GM23338 (cell line): ENCODE measurements at regions not wholly inside any gene's neighbourhood (a gene's known extent, or its start where the extent isn't known, plus 50 kb on each side); places are given as distances from the start of the nearest gene placed in this dataset.

Source experiments
- ATAC-seq: fragments of 200-7000 bp; cut with Tn5 transposase; 3 replicates; pipeline ENCODE4 v1.9.1; 2020
- DNase-seq: peaks from one replicate; pipeline ENCODE4 v3.0.0-alpha.2; 2015; ENCODE audit warnings: low spot score
- H2AFZ ChIP-seq: fragments of 200-600 bp; sonication (generic); 2 replicates; pipeline ENCODE4 v1.8.0; 2016; ENCODE audit warnings: antibody characterized with exemption, mild to moderate bottlenecking, moderate library complexity
- H3F3A ChIP-seq: fragments of 200-600 bp; sonication (generic); replicated peaks from 2 replicates; pipeline ENCODE4 v1.8.0; 2017; ENCODE audit warnings: antibody characterized with exemption, mixed run types, low read depth
- H3K27ac ChIP-seq: fragments of 200-600 bp; sonication (generic); 2 replicates; pipeline ENCODE4 v1.6.1; 2016; ENCODE audit warnings: low read depth
- H3K27me3 ChIP-seq: fragments of 200-600 bp; sonication (generic); 2 replicates; pipeline ENCODE4 v1.8.0; 2016; ENCODE audit warnings: mild to moderate bottlenecking, mixed run types, moderate library complexity; ENCODE audit not compliant: insufficient read depth
- H3K36me3 ChIP-seq: fragments of 200-600 bp; sonication (generic); 2 replicates; pipeline ENCODE4 v1.8.0; 2016; ENCODE audit warnings: mild to moderate bottlenecking; ENCODE audit not compliant: insufficient read depth
- H3K4me1 ChIP-seq: fragments of 200-600 bp; sonication (generic); 2 replicates; pipeline ENCODE4 v1.8.0; 2016; ENCODE audit warnings: mild to moderate bottlenecking, moderate library complexity; ENCODE audit not compliant: insufficient read depth
- H3K4me2 ChIP-seq: fragments of 200-600 bp; sonication (generic); 2 replicates; pipeline ENCODE4 v1.7.1; 2017; ENCODE audit warnings: mixed run types
- H3K4me3 ChIP-seq: fragments of 200-600 bp; sonication (generic); 2 replicates; pipeline ENCODE4 v1.6.1; 2016; ENCODE audit warnings: mixed run types
- H3K79me2 ChIP-seq: fragments of 200-600 bp; sonication (generic); replicated peaks from 2 replicates; pipeline ENCODE4 v1.8.0; 2017; ENCODE audit warnings: mild to moderate bottlenecking; ENCODE audit not compliant: insufficient read depth
- H3K9me2 ChIP-seq: fragments of 200-600 bp; sonication (generic); 2 replicates; pipeline ENCODE4 v1.8.0; 2017; ENCODE audit not compliant: insufficient read depth
- H4K20me1 ChIP-seq: fragments of 200-600 bp; sonication (generic); replicated peaks from 2 replicates; pipeline ENCODE4 v1.8.0; 2017; ENCODE audit warnings: mild to moderate bottlenecking; ENCODE audit not compliant: insufficient read depth
- H3K27ac Mint-ChIP-seq: 2 replicates; pipeline ENCODE4 v1.8.0; 2020; ENCODE audit warnings: inconsistent platforms, mild to moderate bottlenecking, moderate library complexity, mixed read lengths
- H3K27me3 Mint-ChIP-seq: 3 replicates; pipeline ENCODE4 v1.8.0; 2022; ENCODE audit warnings: low read depth, mild to moderate bottlenecking, moderate library complexity, mixed read lengths, inconsistent platforms; ENCODE audit not compliant: insufficient read depth, poor library complexity
- H3K36me3 Mint-ChIP-seq: 3 replicates; pipeline ENCODE4 v1.8.0; 2021; ENCODE audit warnings: low read depth, mild to moderate bottlenecking, inconsistent platforms, moderate library complexity, mixed read lengths
- H3K4me1 Mint-ChIP-seq: 3 replicates; pipeline ENCODE4 v1.8.0; 2020; ENCODE audit warnings: mild to moderate bottlenecking, inconsistent platforms, mixed read lengths
- H3K4me3 Mint-ChIP-seq: 3 replicates; pipeline ENCODE4 v1.8.0; 2021; ENCODE audit warnings: moderate library complexity, mild to moderate bottlenecking, inconsistent platforms, mixed read lengths
- H3K9me3 Mint-ChIP-seq: 3 replicates; pipeline ENCODE4 v1.8.0; 2020; ENCODE audit warnings: moderate library complexity, mild to moderate bottlenecking, inconsistent platforms, mixed read lengths
- CREB1 ChIP-seq: fragments of 250-450 bp; sonication (Bioruptor Pico); IDR thresholded peaks from 2 replicates; pipeline ENCODE4 v1.5.0; 2020; ENCODE audit warnings: low read depth, mild to moderate bottlenecking, moderate library complexity
- EZH2 ChIP-seq: fragments of 200-600 bp; sonication (generic); IDR thresholded peaks from one replicate; pipeline ENCODE4 v1.8.0; 2017; ENCODE audit warnings: antibody characterized with exemption, mild to moderate bottlenecking, low read depth; ENCODE audit not compliant: unreplicated experiment
- EZH2phosphoT487 ChIP-seq: fragments of 200-600 bp; sonication (generic); IDR thresholded peaks from one replicate; pipeline ENCODE4 v1.8.1; 2018; ENCODE audit warnings: antibody characterized with exemption; ENCODE audit not compliant: unreplicated experiment
- JUNB ChIP-seq: IDR thresholded peaks from one replicate; pipeline ENCODE4 v1.6.1; 2016; ENCODE audit warnings: antibody characterized with exemption; ENCODE audit not compliant: unreplicated experiment
- NANOG ChIP-seq: IDR thresholded peaks from 2 replicates; pipeline ENCODE4 v1.6.1; 2016; ENCODE audit warnings: antibody characterized with exemption, borderline replicate concordance
- POLR2AphosphoS5 ChIP-seq: IDR thresholded peaks from 2 replicates; pipeline ENCODE4 v1.6.1; 2016; ENCODE audit warnings: antibody characterized with exemption, low read depth
- STAT1 ChIP-seq: IDR thresholded peaks from one replicate; pipeline ENCODE4 v1.6.1; 2016; ENCODE audit warnings: antibody characterized with exemption; ENCODE audit not compliant: unreplicated experiment
- ZNF114 ChIP-seq: fragments of 250-450 bp; sonication (Bioruptor Pico); IDR thresholded peaks from 2 replicates; pipeline ENCODE4 v1.5.0; 2020; ENCODE audit warnings: mild to moderate bottlenecking, moderate library complexity
- ZNF331 ChIP-seq: fragments of 250-450 bp; sonication (Bioruptor Pico); IDR thresholded peaks from 2 replicates; pipeline ENCODE4 v1.5.0; 2020; ENCODE audit warnings: low read depth, mild to moderate bottlenecking, moderate library complexity
- TF ChIP-seq, protein P1 (sequence below): IDR thresholded peaks from one replicate; pipeline ENCODE4 v1.6.1; 2018; ENCODE audit warnings: antibody characterized with exemption; ENCODE audit not compliant: unreplicated experiment
- TF ChIP-seq, protein P2 (sequence below): fragments of 250-450 bp; sonication (Bioruptor Pico); IDR thresholded peaks from 2 replicates; pipeline ENCODE4 v1.5.0; 2020; ENCODE audit warnings: mild to moderate bottlenecking, moderate library complexity
- TF ChIP-seq, protein P3 (sequence below), 2 experiments: fragments of 200-600 bp in 1 of 2; sonication (generic) in 1 of 2; conservative IDR thresholded peaks; 2 replicates each; pipeline versions ENCODE4 v1.5.1 to v1.6.1; 2016 to 2017; ENCODE audit warnings: antibody characterized with exemption in 2 of 2, low read depth in 2 of 2, mild to moderate bottlenecking in 2 of 2, moderate library complexity in 1 of 2
- TF ChIP-seq, protein P4 (sequence below): IDR thresholded peaks from 2 replicates; pipeline ENCODE4 v1.6.1; 2016; ENCODE audit warnings: antibody characterized with exemption

DNA sequence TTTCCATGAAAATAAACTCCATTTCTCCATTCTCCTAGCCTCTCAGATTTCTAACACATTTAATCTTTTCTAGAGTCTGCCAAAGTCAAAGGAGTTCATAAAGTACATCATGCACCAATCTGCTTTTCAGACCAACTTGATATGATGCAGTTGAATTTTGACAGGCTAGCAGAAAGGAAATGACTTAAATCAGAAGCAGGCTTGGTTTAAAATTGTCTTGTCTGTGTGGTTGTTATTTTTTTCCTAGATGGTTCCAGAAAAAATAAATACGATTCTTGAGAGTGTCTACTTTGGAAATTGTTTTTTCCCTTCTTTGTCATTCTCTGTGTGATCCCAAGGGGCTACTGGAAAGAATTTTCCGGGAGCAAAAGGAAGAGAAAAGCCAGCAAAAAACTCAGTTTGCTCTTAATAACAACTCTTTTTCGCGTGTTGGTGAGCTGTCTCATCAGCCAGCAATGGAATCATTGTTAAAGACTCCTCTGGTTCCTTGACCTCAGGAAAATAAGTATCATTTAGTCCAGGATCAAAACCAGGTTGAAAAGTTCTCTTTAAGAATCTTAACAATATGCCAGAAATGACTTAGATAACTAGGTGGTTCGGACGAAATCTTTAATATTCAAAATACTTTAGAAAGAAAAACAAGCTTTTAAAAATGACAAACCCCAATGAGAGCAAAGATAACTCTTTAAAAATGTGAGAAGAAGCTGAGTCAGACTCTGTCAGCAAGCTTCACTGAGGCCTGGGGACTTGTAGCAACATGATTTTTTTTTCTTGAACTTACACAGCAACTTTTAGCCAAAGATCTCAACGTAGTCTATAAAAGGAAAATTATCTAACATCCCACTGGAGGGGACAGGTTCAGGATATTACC, 49.7 kb upstream of the GAB1 start:
- TF ChIP-seq JUNB (no peak), EZH2phosphoT487 (no peak), ZNF114 (CRISPR knock-in tag) (no peak), EZH2 (no peak), POLR2AphosphoS5 (no peak), ZNF331 (CRISPR knock-in tag) (no peak), NANOG (no peak), STAT1 (no peak), CREB1 (CRISPR knock-in tag) (no peak)
- TF ChIP-seq, protein P1, sequence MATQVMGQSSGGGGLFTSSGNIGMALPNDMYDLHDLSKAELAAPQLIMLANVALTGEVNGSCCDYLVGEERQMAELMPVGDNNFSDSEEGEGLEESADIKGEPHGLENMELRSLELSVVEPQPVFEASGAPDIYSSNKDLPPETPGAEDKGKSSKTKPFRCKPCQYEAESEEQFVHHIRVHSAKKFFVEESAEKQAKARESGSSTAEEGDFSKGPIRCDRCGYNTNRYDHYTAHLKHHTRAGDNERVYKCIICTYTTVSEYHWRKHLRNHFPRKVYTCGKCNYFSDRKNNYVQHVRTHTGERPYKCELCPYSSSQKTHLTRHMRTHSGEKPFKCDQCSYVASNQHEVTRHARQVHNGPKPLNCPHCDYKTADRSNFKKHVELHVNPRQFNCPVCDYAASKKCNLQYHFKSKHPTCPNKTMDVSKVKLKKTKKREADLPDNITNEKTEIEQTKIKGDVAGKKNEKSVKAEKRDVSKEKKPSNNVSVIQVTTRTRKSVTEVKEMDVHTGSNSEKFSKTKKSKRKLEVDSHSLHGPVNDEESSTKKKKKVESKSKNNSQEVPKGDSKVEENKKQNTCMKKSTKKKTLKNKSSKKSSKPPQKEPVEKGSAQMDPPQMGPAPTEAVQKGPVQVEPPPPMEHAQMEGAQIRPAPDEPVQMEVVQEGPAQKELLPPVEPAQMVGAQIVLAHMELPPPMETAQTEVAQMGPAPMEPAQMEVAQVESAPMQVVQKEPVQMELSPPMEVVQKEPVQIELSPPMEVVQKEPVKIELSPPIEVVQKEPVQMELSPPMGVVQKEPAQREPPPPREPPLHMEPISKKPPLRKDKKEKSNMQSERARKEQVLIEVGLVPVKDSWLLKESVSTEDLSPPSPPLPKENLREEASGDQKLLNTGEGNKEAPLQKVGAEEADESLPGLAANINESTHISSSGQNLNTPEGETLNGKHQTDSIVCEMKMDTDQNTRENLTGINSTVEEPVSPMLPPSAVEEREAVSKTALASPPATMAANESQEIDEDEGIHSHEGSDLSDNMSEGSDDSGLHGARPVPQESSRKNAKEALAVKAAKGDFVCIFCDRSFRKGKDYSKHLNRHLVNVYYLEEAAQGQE: no peak
- TF ChIP-seq, protein P2, sequence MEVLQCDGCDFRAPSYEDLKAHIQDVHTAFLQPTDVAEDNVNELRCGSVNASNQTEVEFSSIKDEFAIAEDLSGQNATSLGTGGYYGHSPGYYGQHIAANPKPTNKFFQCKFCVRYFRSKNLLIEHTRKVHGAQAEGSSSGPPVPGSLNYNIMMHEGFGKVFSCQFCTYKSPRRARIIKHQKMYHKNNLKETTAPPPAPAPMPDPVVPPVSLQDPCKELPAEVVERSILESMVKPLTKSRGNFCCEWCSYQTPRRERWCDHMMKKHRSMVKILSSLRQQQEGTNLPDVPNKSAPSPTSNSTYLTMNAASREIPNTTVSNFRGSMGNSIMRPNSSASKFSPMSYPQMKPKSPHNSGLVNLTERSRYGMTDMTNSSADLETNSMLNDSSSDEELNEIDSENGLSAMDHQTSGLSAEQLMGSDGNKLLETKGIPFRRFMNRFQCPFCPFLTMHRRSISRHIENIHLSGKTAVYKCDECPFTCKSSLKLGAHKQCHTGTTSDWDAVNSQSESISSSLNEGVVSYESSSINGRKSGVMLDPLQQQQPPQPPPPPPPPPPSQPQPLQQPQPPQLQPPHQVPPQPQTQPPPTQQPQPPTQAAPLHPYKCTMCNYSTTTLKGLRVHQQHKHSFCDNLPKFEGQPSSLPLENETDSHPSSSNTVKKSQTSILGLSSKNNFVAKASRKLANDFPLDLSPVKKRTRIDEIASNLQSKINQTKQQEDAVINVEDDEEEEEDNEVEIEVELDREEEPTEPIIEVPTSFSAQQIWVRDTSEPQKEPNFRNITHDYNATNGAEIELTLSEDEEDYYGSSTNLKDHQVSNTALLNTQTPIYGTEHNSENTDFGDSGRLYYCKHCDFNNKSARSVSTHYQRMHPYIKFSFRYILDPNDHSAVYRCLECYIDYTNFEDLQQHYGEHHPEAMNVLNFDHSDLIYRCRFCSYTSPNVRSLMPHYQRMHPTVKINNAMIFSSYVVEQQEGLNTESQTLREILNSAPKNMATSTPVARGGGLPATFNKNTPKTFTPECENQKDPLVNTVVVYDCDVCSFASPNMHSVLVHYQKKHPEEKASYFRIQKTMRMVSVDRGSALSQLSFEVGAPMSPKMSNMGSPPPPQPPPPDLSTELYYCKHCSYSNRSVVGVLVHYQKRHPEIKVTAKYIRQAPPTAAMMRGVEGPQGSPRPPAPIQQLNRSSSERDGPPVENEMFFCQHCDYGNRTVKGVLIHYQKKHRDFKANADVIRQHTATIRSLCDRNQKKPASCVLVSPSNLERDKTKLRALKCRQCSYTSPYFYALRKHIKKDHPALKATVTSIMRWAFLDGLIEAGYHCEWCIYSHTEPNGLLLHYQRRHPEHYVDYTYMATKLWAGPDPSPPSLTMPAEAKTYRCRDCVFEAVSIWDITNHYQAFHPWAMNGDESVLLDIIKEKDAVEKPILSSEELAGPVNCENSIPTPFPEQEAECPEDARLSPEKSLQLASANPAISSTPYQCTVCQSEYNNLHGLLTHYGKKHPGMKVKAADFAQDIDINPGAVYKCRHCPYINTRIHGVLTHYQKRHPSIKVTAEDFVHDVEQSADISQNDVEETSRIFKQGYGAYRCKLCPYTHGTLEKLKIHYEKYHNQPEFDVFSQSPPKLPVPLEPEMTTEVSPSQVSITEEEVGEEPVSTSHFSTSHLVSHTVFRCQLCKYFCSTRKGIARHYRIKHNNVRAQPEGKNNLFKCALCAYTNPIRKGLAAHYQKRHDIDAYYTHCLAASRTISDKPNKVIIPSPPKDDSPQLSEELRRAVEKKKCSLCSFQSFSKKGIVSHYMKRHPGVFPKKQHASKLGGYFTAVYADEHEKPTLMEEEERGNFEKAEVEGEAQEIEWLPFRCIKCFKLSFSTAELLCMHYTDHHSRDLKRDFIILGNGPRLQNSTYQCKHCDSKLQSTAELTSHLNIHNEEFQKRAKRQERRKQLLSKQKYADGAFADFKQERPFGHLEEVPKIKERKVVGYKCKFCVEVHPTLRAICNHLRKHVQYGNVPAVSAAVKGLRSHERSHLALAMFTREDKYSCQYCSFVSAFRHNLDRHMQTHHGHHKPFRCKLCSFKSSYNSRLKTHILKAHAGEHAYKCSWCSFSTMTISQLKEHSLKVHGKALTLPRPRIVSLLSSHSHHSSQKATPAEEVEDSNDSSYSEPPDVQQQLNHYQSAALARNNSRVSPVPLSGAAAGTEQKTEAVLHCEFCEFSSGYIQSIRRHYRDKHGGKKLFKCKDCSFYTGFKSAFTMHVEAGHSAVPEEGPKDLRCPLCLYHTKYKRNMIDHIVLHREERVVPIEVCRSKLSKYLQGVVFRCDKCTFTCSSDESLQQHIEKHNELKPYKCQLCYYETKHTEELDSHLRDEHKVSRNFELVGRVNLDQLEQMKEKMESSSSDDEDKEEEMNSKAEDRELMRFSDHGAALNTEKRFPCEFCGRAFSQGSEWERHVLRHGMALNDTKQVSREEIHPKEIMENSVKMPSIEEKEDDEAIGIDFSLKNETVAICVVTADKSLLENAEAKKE (CRISPR knock-in tag): no peak
- TF ChIP-seq, protein P3, sequence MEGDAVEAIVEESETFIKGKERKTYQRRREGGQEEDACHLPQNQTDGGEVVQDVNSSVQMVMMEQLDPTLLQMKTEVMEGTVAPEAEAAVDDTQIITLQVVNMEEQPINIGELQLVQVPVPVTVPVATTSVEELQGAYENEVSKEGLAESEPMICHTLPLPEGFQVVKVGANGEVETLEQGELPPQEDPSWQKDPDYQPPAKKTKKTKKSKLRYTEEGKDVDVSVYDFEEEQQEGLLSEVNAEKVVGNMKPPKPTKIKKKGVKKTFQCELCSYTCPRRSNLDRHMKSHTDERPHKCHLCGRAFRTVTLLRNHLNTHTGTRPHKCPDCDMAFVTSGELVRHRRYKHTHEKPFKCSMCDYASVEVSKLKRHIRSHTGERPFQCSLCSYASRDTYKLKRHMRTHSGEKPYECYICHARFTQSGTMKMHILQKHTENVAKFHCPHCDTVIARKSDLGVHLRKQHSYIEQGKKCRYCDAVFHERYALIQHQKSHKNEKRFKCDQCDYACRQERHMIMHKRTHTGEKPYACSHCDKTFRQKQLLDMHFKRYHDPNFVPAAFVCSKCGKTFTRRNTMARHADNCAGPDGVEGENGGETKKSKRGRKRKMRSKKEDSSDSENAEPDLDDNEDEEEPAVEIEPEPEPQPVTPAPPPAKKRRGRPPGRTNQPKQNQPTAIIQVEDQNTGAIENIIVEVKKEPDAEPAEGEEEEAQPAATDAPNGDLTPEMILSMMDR (conservative IDR thresholded peaks at IDR 0.05; ENCODE audit: low read depth in 2 of 2): no peak
- TF ChIP-seq, protein P4, sequence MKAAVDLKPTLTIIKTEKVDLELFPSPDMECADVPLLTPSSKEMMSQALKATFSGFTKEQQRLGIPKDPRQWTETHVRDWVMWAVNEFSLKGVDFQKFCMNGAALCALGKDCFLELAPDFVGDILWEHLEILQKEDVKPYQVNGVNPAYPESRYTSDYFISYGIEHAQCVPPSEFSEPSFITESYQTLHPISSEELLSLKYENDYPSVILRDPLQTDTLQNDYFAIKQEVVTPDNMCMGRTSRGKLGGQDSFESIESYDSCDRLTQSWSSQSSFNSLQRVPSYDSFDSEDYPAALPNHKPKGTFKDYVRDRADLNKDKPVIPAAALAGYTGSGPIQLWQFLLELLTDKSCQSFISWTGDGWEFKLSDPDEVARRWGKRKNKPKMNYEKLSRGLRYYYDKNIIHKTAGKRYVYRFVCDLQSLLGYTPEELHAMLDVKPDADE: no peak
- H3K27ac Mint-ChIP-seq: peak overlapping the region; percentile 33; the same call in 1 of the 2 replicates
- no peaks in the 10 kb centered on the region for H3K27me3 Mint-ChIP-seq
- H3K36me3 ChIP-seq: no peaks in the 10 kb centered on the region
- no peak overlapping the region for H3K4me3 Mint-ChIP-seq
- ATAC-seq (no peak), DNase-seq (no peak)
- peak overlapping the region; percentile 84; the same call in 1 of the 2 replicates for H2AFZ ChIP-seq
- H4K20me1 ChIP-seq: no peaks in the 10 kb centered on the region
- no peaks in the 10 kb centered on the region for H3K36me3 Mint-ChIP-seq
- no peaks in the 10 kb centered on the region for H3K9me3 Mint-ChIP-seq
- H3K4me2 ChIP-seq: 0 out of 2 replicates have a peak overlapping the region, but pooled peaks have one; percentile 15
- 0 out of 2 replicates have a peak, but pooled peaks cover 4% of the 10 kb centered on the region for H3K9me2 ChIP-seq
- no peak overlapping the region for H3K4me3 ChIP-seq
- H3K79me2 ChIP-seq: no peaks in the 10 kb centered on the region
- H3K27me3 ChIP-seq: no peaks in the 10 kb centered on the region
- no peak overlapping the region for H3K27ac ChIP-seq
- peaks cover 13% of the 10 kb centered on the region; the same call in 1 of the 2 replicates for H3K4me1 ChIP-seq
- no peaks in the 10 kb centered on the region for H3F3A ChIP-seq
- H3K4me1 Mint-ChIP-seq: peaks cover 22% of the 10 kb centered on the region
